ENCODE measurements at regions not wholly inside any gene's neighbourhood (a gene's known extent, or its start where the extent isn't known, plus 50 kb on each side); places are given as distances from the start of the nearest gene placed in this dataset.

GRCh38 chr1:80540596-80540995, 1260.1 kb upstream of the ADGRL2 start:
- TF ChIP-seq CTCF (IDR thresholded peaks at IDR 0.05): no peak
- TF ChIP-seq POLR2A (IDR thresholded peaks at IDR 0.05; ENCODE audit: low read depth): no peak
